Ramos (cell line): ENCODE measurements at regions not wholly inside any gene's neighbourhood (a gene's known extent, or its start where the extent isn't known, plus 50 kb on each side); places are given as distances from the start of the nearest gene placed in this dataset.
"Not testable (repeated sequence)": the region's sequence is repeated elsewhere in the genome, so short reads cannot be mapped to it uniquely, and the experiment has no call there.

Source experiments
- in situ Hi-C: fragments of 300-500 bp; cut with MboI; formaldehyde crosslinking; loops from one replicate; pipeline ENCODE4 v1.14.3; 2022; ENCODE audit warnings: low sequenced_read_pairs; ENCODE audit not compliant: unreplicated experiment

DNA sequence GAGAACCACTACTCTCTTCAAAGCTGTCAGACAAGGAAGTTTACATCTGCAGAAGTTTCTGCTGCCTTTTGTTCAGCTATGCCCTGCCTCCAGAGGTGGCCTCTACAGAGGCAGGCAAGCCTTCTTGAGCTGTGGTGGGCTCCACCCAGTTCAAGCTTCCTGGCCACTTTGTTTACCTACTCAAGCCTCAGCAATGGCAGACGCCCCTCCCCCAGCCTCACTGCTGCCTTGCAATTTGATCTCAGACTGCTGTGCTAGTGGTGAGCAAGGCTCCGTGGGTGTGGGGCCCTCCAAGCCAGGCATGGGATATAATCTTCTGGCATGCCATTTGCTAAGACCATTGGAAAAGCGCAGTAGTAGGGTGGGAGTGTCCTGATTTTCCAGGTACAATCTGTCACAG lies 144.0 kb downstream of the CCNG2 start:
- in situ Hi-C loops = not testable (repeated sequence)

DNA sequence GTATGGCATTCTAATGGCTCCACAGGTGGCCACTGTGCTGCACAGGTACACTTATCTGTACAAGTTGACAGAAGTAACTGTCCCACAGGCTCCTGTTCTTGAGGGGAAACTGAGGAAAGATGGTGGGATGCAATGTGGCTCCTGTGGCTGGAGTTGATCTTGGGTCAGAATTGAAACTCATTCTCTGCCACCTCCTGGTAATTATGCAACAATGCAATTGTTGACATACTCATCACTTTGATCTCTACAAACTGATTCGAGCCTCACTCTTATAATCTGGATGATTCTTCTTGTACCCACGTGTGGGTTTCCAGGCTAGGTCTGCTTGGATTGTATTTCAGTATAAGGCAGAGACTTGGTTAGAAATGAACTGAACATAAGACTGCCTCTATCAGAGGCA lies 148.8 kb downstream of the CCNG2 start:
- in situ Hi-C loops = no loop called here

DNA sequence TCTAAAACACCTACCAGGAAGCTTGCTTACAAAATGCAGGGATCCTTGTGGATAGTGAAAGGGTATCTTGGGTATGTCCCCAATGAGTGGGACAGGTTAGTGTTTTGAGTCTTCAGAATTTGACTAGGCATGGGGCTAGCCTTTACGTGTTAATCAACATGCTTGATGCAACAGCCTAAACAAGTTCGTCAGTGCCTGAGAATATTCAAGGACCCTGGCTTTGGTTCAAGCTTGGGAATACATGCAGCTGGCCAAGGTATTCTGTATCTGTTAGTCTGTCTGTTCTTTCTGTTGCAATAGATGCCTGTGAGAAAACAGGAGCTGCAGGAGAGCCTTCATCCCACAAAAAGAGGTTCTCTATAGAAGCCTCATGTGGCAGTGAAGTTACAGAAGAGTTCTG lies 149.5 kb downstream of the CCNG2 start:
- in situ Hi-C loops = no loop called here

DNA sequence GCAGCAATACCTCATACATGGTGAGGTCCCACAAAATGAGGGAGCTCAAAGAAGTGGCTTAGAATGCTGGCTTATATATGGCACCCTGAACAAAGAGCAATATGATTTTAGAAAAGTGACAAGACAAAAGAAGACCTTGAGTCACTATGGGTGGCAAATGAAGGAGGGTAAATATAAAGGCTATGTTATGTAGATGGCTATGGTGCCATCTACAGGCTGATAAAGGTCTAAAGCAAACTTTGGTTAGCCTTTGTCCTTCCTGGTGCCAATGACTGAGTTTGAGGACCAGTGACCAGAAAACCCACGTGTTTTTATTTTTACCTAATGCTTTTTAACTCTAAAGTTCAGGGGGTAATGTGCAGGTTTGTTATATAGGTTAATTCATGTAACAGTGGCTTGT lies 151.8 kb downstream of the CCNG2 start:
- in situ Hi-C loops = no loop called here

DNA sequence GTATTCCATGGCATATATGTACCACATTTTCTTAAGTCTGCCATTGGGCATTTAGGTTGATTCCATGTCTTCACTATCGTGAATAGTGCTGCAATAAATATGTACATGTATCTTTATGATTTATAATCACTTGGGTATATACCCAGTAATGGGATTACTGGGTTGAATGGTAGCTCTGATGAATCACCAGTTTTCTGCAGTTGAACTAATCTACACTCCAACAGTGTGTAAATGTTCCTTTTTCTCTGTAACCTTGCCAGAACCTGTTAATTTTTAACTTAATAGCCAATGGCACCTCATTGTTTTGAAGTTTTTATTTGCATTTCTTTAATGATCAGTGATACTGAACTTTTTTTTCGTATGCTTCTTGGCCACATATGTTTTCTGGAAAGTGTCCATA lies 152.5 kb downstream of the CCNG2 start:
- in situ Hi-C loops = no loop called here

DNA sequence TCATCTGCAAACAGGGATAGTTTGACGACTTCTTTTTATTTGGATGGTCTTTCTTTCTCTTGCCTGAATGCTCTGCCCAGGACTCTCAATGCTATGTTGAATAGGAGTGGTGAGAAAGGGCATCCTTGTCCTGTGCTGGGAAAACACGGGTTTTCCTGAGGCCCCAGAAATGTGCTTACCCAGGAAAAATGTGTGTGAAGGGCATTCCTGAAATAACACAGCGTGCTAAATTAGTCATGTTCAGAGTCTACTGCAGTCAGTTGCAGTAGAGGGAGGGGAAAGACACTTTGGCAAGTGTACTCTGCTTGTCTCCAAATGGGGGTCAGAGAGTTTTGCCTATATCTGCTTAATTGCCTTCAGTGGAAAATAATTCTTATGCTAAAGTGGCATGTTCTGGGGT lies 153.9 kb downstream of the CCNG2 start:
- in situ Hi-C loops = no loop called here

DNA sequence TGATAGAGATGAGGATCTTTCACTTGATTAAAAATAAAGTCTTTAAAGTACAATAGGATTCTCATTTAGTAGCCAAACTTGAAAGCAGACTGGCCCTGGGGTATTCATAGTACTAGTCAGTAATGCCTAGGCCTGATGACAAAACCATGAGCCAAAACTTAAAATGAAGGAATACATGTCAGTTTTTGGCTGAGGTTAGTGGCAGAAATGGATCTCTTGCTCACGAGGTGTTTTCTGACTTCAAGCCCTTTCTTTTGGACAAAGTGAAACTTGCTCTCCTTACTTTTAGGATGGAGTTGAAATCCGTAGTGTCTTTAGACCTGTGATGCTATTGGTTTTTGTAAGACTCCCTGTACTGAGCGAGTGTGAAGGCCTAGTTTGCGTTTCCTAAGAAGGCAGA lies 157.7 kb downstream of the CCNG2 start:
- in situ Hi-C loops = no loop called here

DNA sequence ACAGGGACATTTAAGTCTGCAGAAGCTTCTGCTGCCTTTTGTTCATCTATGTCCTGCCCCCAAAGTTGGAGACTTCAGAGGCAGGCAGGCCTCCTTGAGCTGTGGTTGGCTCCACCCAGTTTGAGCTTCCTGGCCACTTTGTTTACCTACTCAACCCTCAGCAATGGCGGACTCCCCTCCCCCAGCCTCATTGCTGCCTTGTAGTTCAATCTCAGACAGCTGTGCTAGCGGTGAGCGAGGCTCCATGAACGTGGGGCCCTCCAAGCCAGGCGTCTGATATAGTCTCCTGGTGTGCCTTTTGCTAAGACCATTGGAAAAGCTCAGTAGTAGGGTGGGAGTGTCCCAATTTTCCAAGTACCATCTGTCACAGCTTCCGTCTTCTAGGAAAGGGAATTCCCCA lies 170.1 kb downstream of the CCNG2 start:
- in situ Hi-C loops = no loop called here

DNA sequence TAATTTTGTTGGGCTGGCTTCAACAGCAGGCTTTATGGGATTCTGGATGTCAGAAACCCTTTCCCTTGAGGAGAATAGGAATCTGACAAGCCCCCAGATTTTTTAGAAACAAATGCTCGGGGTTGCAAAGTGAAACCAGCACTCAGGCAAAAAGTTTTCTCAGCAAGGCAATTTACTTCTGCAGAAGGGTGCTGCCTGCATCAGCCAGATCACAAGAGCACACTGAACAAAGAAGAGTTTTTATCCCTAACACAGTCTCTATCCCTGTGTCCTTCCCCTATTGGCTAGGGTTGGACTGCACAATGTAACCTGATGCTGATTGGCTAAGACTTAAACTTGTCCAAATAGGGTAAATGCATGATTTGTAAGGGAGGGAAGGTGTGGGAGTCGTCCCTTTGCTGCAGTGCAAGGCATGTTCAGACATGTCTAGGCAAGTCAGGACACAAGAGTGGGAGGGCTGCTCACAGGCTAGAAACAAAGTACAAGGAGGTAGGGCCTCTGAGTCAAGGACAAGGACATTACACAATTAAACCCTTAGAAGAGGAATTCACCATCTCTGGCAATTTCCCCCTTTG lies 175.8 kb downstream of the CCNG2 start:
- in situ Hi-C loops = no loop called here

DNA sequence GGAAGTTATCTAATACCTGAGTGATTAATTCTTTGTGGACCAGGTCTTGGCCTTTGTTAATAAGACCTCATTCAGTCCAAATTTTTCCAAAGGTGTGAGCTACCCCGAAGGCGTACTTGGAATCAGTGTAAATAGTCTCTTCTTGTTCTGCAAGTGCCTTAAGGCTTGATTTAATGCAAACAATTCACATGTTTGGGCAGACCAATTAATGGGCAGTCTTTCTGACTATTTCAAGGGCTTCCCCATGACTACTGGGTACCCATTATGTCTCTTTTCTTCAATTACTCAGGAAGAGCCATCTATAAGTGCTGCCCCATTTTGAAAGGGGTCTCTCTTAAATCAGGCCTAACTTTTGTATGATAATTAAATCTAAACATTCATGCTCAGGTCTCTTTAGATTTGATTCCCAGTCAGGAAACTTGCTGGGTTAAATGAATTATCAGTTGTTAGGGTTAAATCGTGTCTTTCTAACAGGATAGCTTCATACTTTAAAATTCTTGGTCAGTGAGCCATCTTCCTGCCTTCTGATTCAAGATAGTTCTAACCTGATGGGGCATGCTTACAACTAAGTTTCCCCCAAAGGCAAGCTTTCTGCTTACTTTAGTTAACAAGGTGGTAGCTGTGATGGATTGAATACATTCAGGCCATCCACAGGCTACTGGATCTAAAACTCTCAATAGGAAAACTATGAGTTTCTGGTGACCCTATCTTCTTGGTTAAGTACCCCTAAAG lies 179.6 kb downstream of the CCNG2 start:
- in situ Hi-C loops = no loop called here

DNA sequence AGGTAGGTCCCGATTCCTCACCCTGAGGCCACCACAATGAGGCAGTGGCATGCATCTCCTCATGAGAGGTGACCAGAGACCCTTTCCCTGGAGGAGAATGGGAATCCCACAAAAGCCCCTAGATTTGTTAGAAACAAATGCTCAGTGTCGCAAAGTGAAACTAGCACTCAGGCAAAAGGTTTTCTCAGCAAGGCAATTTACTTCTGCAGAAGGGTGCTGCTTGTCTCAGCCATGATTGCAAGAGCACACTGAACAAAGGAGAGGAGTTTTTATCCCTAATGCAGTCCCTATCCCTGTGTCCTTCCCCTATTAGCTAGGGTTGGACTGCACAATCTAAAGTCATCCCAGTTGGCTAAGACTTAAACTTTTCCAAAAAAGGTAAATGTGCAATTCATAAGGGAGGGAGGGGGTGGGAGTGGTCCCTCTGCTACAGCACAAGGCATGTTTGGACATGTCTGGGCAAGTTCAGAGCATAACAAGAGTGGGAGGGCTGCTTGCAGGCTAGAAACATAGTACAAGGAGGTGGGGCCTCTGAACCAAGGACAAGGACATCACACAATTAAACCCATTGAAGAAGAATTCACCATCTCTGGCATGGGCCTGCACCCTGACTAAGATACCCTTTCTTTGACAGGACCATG lies 185.3 kb downstream of the CCNG2 start:
- in situ Hi-C loops = no loop called here

DNA sequence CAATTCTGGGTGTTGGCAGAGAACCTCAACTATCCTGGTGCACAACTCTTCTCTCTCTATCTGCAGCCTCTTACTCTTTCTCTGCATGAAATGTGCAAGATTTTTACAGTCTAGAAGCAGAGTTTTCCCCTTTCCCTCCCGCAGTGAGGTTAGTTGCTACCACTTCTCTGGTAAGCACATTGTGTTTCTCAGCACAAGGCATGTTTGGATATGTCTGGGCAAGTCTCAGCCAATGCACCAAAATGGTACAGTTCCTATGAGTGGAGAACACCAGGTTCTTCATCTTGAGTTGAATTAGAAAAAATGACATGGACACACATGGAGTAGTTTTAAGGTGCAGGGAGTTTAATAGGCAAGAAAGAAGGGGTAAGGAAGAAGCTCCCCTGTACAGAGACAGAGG lies 187.0 kb downstream of the CCNG2 start:
- in situ Hi-C loops = no loop called here

DNA sequence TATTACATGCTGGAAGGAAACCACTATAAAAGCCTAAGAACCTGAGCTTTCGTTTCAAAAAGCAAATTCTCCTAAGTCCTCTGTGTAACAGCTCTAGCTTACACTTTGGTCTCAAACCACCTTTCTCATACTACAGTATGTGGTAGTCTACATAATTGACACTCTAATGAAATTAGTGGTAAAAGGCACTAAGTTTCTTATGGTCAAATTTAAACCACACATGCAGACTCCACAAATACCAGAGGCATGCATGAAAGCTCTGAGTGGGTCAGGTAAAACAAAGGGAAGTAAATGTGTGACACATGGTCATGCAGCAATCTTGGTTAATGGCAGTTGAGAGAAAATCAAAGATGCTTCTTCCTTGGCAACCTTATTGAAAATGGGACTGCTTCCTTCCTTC lies 187.8 kb downstream of the CCNG2 start:
- in situ Hi-C loops = no loop called here

DNA sequence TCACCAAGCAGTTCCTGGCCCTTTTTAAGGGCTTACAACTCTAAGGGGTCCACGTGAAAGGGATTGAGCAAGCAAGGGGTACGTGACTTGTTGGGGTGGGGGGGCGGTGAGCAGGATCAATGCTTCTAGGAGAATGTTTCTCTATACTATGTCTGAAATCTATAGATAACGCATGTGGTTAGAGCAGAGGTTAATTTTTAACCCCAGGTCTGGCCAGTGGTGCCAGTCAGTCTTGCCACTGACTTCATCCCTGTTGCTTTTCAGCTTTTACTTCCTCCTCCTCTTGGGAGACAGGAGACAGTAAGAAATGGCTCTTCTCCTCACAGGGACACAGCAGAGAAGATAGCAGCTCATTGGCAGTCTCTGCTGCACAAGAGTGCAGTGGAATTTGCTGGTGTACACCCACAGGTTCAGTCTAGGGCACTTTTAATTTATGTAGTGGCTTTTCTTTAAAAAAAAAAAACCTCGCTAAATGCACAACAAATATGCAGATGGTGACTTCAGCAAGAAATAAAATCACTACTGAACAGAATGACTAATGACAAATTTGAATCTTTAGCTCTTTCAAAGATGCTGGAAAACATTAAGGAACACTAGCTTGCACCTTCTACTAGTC lies 190.5 kb downstream of the CCNG2 start:
- in situ Hi-C loops = no loop called here

DNA sequence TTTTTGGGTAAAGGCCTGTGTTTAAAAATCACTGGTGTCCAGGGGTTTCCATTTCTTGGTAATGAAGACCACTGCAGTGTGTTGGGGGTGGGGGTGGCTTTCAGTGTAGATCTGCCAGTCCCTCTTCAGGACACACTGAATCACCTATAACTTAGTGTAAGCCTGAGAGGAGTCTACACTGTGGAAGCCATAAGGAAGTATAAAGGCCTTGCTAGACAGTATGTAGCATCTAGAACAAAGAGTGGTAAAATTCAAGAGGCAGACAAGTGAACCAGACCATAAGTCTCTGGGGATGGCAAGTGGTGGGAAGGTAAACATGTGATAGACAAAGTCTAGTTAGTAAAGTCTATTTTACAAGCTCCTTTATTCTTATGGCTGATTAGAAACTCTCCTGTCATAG lies 191.8 kb downstream of the CCNG2 start:
- in situ Hi-C loops = no loop called here

DNA sequence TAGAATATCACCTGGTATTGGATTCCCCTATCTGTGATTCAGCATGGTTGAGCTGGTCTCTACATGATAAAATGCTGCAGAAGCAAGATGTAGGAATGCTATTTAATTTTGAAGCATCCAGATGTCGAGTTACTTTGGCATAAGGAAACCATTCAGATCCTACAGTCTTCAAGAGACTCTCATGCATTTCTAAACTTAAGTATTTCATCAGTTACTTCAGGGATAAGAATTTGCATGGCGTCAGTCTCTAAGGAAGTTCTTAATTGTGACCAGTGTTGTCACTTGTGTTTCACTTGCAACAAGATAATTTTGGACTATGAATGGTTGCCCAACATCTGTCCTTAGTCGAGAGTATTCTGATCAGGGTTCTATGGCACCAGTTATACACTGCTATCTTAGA lies 192.4 kb downstream of the CCNG2 start:
- in situ Hi-C loops = no loop called here

DNA sequence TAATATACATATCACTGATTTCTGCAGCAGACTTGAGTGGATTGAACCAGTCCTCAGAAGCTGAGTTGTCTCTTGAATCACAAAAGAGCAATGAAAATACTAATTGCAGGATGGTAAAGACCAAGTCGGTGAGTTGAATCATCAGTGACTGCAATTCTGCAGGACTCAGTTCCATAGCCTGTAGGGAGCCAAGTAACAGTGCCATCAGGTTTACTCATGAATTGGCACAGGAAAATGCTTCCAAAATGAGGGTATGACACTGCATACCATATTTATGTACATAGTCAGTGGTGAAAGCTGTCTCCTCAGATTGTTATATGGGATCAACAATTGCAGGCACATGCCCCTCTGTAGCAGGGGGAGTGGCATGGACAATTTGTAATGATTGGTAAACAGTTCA lies 192.8 kb downstream of the CCNG2 start:
- in situ Hi-C loops = no loop called here

DNA sequence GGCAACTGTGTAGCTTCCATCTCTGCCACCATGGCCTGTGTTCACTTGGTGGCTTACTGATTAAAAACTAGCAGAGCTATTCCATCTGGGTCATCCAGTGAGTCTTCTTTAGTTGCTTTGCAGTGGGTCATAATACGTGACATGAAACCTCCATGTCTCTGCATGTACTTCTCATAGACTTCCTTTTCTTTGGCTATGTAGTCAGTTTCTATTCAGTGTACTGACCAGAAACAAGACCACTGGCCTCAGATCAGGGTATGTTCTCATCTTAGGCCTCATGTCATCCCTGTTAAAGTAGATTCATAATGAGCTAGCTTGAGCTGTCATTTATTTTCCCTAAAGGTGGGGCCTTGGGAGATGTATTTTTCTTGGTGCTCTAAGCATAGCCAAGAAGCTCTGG lies 195.2 kb downstream of the CCNG2 start:
- in situ Hi-C loops = no loop called here

DNA sequence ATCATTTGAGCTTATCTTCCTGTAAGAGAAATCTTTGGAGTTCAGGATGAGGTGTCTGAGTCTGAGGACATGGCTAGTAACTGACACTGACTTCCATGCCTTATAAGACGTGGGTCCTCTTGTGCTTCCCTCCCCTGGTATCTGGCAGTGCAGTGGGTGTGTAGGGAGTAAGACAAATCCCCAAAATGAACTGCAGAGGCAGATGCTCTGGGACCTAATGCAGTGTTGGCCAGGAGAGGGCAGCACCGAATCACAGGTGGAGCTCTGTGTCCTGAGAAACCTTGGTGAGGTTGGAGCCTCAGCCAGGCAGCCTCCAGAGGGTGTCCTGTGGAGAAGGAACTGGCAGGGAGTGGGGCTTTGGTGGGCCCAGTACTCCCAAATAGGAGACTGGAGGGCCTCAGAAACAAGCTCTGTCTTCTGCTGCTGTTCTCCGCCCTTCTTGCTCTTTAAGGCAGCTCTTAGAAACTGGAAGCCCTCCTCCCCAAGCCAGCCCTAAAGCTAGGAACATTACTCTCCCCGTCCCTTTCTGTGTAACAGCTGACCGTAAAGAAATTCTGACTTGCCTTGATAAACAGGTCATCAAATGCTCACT lies 196.8 kb downstream of the CCNG2 start:
- in situ Hi-C loops = not testable (repeated sequence)

DNA sequence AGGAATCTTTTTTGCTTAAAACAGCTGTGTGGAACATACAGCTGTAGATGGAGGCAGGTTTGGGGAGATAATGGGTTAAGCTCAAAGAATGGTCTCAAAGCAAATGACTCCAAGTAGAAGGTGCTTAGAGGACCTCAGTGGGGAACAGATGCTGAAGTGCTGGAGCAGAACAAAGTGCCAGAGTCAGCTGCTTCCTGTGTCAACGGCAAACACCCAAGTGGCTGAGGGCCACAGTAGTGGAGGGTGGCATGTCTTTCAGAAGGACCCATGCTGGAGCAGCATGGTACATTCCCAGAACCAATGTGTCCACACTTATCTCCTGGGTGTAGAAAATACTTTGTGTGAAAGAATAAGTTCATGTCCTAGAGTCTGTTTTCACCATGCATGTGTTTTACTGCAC lies 197.5 kb downstream of the CCNG2 start:
- in situ Hi-C loops = no loop called here

DNA sequence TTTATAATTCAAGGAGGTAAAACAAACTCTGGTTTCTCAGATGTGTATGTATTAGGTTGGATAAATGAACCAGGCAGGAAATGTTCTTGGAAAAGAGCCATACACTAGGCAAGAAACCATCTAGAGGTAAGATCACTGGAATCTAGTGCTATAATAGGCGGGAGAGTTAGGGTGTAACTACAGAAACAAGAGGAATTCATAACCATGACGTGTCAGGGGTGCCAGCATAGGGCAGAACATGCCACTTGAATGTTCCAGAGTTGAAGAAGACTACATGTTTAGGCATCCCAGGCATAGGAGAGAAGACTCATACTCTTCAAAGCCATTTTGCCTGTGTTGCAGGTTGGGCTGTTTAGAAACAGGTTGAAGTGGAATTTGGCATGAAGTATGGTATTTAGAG lies 198.7 kb downstream of the CCNG2 start:
- in situ Hi-C loops = no loop called here
